Colonic mucosa (tissue), 4 donors: ENCODE measurements at regions not wholly inside any gene's neighbourhood (a gene's known extent, or its start where the extent isn't known, plus 50 kb on each side); places are given as distances from the start of the nearest gene placed in this dataset.

Experiments
- DNase-seq: peaks from one replicate; pipeline ENCODE4 v3.0.0-alpha.2; 2020
- H3K27ac ChIP-seq: fragments of 200-600 bp; one replicate; pipeline ENCODE4 v1.8.0; 2021
- H3K27me3 ChIP-seq: fragments of 200-600 bp; one replicate; pipeline ENCODE4 v1.8.0; 2021
- H3K36me3 ChIP-seq: fragments of 200-600 bp; one replicate; pipeline ENCODE4 v1.8.0; 2021
- H3K4me1 ChIP-seq: fragments of 200-600 bp; one replicate; pipeline ENCODE4 v1.8.0; 2021; ENCODE audit warnings: mild to moderate bottlenecking
- H3K4me3 ChIP-seq: fragments of 200-600 bp; one replicate; pipeline ENCODE4 v1.8.0; 2021
- H3K9ac ChIP-seq, 2 donors: one replicate each; pipeline ENCODE4 v1.7.0; 2013; ENCODE audit warnings: control low read depth in 2 of 2, low read depth in 2 of 2, low read length in 2 of 2
- H3K9me3 ChIP-seq: fragments of 200-600 bp; one replicate; pipeline ENCODE4 v1.8.0; 2021
- CTCF ChIP-seq: fragments of 200-600 bp; IDR thresholded peaks from one replicate; pipeline ENCODE4 v1.8.0; 2022; ENCODE audit warnings: antibody characterized with exemption, mild to moderate bottlenecking
- intact Hi-C: fragments of 100-400 bp; cut with DNase I; formaldehyde crosslinking; loops from one replicate; pipeline ENCODE4 v1.14.1; 2022
- donor health status: healthy.
- donor health status: DM: no; HTN: no; CAD: no.
- donor health status: DM: no; HTN: no; CAD: no.

DNA sequence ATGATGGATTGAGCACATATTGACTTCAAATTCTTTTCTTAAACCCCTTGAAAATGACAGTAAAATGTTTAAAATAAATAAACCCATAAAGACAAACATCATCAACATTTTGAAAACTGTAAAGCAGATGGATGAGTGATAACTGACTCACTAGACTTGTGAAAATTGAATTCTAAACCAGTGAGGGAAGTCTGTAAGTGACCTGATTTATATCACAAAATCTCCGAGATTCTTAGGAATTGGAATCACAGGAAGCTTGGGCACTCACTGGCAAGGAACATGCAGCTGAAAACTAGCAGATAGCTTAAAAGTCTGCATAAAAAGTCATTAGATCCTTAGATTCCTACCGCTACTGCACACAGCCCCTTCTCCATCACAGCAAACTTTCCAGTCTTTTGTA is 51.3 kb upstream of the TSC22D1 start:
- no peak for TF ChIP-seq CTCF
- DNase-seq = no peak
- no peaks in the 10 kb centered on the region for H3K27me3 ChIP-seq
- H3K27ac ChIP-seq = no peak overlapping the region
- intact Hi-C loops = no loop called here
- no peak overlapping the region for H3K9ac ChIP-seq
- no peaks in the 10 kb centered on the region for H3K4me1 ChIP-seq
- H3K4me3 ChIP-seq = no peak overlapping the region
- no peaks in the 10 kb centered on the region for H3K9me3 ChIP-seq
- H3K36me3 ChIP-seq = no peaks in the 10 kb centered on the region

- Histone ChIP-seq H3K27me3 (no peaks in the 10 kb centered on the region), H3K27ac (no peak overlapping the region), H3K4me3 (no peak overlapping the region), H3K4me1 (no peaks in the 10 kb centered on the region), H3K36me3 (no peaks in the 10 kb centered on the region), H3K9ac (no peak overlapping the region), H3K9me3 (no peaks in the 10 kb centered on the region)
- no peak for DNase-seq
- intact Hi-C loops = no loop called here
- no peak for TF ChIP-seq CTCF
These were observed 50.0 kb upstream of the TSC22D1 start for GRCh38 chr13:44626176-44626575.
